Esophagus squamous epithelium (tissue), 5 donors: ENCODE measurements at regions not wholly inside any gene's neighbourhood (a gene's known extent, or its start where the extent isn't known, plus 50 kb on each side); places are given as distances from the start of the nearest gene placed in this dataset.

ENCODE experiments used
- DNase-seq: peaks from one replicate; lab custom pipeline; 2025; lab: John Stamatoyannopoulos, UW
- H3K27ac ChIP-seq, 4 donors: fragments of 200-600 bp; sonication (generic); one replicate each; pipeline ENCODE4 v1.5.1; 2016 to 2019; ENCODE audit warnings: mild to moderate bottlenecking in 1 of 4
- H3K27me3 ChIP-seq, 4 donors: fragments of 200-600 bp; sonication (generic); 1 replicate in 3 of 4; 2 replicates in 1 of 4; pipeline versions ENCODE4 v1.5.1 to v1.6.0; 2017 to 2021; ENCODE audit warnings: antibody characterized with exemption in 1 of 4
- H3K36me3 ChIP-seq, 3 donors: fragments of 200-600 bp; sonication (generic); one replicate each; pipeline ENCODE4 v1.5.1; 2016 to 2019
- H3K4me1 ChIP-seq, 3 donors: fragments of 200-600 bp; sonication (generic); one replicate each; pipeline ENCODE4 v1.5.1; 2017 to 2019
- H3K4me3 ChIP-seq, 4 donors: fragments of 200-600 bp; sonication (generic); 1 replicate in 3 of 4; 2 replicates in 1 of 4; pipeline ENCODE4 v1.5.1; 2016 to 2019; ENCODE audit warnings: mild to moderate bottlenecking in 2 of 4, moderate library complexity in 1 of 4
- H3K9me3 ChIP-seq, 3 donors: fragments of 200-600 bp; sonication (generic); one replicate each; pipeline ENCODE4 v1.5.1; 2016 to 2019
- POLR2A ChIP-seq, 4 donors: fragments of 450-650 bp; IDR thresholded peaks; one replicate each; pipeline ENCODE4 v1.6.1; 2017; ENCODE audit warnings: antibody characterized with exemption in 4 of 4, mild to moderate bottlenecking in 4 of 4, moderate library complexity in 3 of 4
- WGBS, 2 donors: methylation state at CpG; one replicate each; pipeline ENCODE4 v1.1.5; 2018; 5-methylcytosine and 5-hydroxymethylcytosine counted together
- intact Hi-C: fragments of 100-400 bp; cut with DNase I; formaldehyde crosslinking; loops from one replicate; pipeline ENCODE4 v1.15.0; 2022
- TF ChIP-seq, protein P1 (sequence below), 6 experiments: fragments of 450-650 bp in 4 of 6; fragments of 200-600 bp in 2 of 6; sonication (generic) in 2 of 6; IDR thresholded peaks; one replicate each; pipeline ENCODE4 v1.5.1; 2016 to 2019; ENCODE audit warnings: antibody characterized with exemption in 6 of 6, mild to moderate bottlenecking in 4 of 6, moderate library complexity in 4 of 6
- donor health status: DM: yes; HTN: yes; CAD: no.

DNA sequence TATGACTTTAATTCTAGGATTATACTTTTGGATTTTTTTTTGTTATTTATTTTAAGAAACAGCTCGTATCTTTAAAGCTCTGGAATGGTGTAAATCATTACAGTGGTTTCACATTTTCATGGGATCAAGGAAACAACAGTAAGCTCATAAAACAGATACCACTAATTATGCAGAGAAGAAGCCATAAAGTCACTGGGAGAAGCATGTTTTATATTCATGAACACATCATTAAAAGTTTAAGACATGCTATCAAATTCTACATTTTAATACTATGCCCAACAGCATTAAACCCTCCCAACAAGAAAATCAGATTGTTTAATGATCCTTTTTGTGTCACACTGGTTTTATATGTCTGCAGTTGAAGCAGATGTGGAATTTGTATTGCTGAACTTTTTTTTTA, 149.9 kb downstream of the FBXO8 start:
- peaks cover 0 to 4% (median 0%) of the 10 kb centered on the region in 4 donors for H3K27me3 ChIP-seq
- no peaks in the 10 kb centered on the region for H3K9me3 ChIP-seq
- WGBS, 2 donors: 34 to 44% methylated on average over 1 of the region's 1 CpG
- no peak for DNase-seq
- no peak overlapping the region for H3K4me3 ChIP-seq
- H3K4me1 ChIP-seq: no peaks in the 10 kb centered on the region
- TF ChIP-seq POLR2A (IDR thresholded peaks at IDR 0.05): no peak
- TF ChIP-seq, protein P1, sequence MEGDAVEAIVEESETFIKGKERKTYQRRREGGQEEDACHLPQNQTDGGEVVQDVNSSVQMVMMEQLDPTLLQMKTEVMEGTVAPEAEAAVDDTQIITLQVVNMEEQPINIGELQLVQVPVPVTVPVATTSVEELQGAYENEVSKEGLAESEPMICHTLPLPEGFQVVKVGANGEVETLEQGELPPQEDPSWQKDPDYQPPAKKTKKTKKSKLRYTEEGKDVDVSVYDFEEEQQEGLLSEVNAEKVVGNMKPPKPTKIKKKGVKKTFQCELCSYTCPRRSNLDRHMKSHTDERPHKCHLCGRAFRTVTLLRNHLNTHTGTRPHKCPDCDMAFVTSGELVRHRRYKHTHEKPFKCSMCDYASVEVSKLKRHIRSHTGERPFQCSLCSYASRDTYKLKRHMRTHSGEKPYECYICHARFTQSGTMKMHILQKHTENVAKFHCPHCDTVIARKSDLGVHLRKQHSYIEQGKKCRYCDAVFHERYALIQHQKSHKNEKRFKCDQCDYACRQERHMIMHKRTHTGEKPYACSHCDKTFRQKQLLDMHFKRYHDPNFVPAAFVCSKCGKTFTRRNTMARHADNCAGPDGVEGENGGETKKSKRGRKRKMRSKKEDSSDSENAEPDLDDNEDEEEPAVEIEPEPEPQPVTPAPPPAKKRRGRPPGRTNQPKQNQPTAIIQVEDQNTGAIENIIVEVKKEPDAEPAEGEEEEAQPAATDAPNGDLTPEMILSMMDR (IDR thresholded peaks at IDR 0.05): no peak
- intact Hi-C loops: no loop called here
- no peaks in the 10 kb centered on the region for H3K36me3 ChIP-seq
- H3K27ac ChIP-seq: no peak overlapping the region

DNA sequence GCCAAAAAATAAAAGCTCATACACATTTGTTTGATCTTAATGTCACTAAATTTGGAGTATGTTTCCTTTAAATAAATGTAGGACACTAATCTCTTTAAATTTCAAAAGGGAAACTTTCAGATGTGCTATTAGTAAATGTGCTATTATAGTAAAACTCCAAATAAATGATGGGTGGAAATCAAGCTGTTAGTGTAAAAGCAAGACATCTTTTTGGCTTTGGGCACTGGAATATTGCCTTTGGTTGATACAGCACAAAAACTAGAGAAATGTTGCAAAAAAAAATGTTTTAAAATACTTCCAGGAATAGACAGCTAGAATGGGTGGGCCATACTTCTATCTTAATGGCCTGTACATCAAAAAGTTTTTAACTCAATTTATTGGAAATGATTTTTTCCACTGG, 151.6 kb downstream of the FBXO8 start:
- Histone ChIP-seq H3K4me3 (no peak overlapping the region), H3K27me3 (peaks cover 0 to 4% (median 0%) of the 10 kb centered on the region in 4 donors), H3K9me3 (no peaks in the 10 kb centered on the region), H3K36me3 (no peaks in the 10 kb centered on the region), H3K4me1 (no peaks in the 10 kb centered on the region), H3K27ac (no peak overlapping the region)
- TF ChIP-seq, protein P1 (IDR thresholded peaks at IDR 0.05): no peak
- no peak for TF ChIP-seq POLR2A (IDR thresholded peaks at IDR 0.05)
- intact Hi-C loops: no loop called here
- no peak for DNase-seq

DNA sequence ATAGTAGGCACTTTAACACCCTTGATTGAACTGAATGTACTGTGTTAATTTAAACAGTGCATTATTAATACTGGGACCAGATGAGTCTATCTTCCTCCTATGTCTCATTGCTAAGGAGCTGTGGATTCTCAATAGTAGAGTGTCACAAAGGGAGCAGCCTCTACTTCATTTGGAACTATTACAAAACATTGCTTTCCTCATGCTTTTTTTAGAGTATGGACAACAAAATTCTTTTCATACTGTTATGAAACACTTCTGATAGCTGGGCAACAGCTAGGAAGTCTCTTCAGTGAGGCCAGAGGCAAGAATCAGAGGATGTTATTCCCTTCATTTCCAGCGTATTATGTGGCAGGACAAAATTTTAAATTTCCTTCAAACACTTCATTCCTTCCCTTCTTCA, 160.8 kb downstream of the FBXO8 start:
- Histone ChIP-seq H3K27ac (no peak overlapping the region), H3K27me3 (peaks cover 0 to 33% (median 0%) of the 10 kb centered on the region in 4 donors), H3K36me3 (no peaks in the 10 kb centered on the region), H3K4me1 (peaks cover 0 to 8% (median 0%) of the 10 kb centered on the region in 3 donors), H3K4me3 (no peak overlapping the region), H3K9me3 (no peaks in the 10 kb centered on the region)
- 29 to 71% methylated on average over 1 of the region's 1 CpG for WGBS, 2 donors
- intact Hi-C loops: no loop called here
- DNase-seq: no peak
- TF ChIP-seq, protein P1 (IDR thresholded peaks at IDR 0.05): no peak
- no peak for TF ChIP-seq POLR2A (IDR thresholded peaks at IDR 0.05)

DNA sequence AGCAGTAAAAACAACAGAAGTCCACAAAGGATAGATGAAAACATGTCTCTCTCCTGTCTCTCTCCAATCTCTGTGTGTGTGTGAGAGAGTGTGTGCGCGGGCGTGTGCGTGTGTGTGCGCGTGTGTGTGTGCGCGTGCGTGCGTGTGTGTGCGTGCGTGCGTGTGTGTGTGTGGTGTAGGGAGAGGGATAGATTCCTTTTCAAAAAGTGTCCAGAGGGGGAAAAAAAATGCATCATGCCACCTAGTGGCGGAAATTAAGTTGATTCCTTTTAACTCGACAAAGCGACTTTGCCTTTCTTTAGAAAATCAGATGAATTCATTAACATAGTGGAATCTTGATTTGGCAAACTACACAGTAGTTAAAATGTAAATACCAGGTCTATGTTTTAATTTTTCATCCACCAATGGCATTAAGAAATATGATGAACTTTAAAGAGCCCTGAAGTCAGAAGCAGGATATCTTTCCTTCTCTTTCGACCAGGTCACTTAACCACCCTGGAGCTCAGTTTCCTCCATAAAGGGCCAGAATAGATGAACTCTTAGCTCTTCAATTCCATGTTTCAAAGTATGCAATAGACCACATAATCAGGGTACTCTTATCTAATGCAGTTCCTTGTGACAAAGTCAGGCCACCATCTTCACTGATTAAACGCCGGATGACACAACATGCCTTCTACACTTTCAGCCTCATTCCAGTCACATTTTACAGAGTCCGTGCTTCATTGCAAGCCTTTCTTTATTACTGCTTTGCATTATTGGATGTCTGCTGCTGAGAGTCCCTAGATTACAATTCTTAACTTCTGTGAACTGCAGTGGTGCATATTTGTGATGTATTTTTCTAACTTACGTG, 162.8 kb downstream of the FBXO8 start:
- H3K36me3 ChIP-seq: no peaks in the 10 kb centered on the region
- no peak overlapping the region for H3K27ac ChIP-seq
- H3K27me3 ChIP-seq: peaks cover 0 to 39% (median 0%) of the 10 kb centered on the region in 4 donors
- peak overlapping the region in 2 of 4 donors; percentile 22 to 54 for H3K4me3 ChIP-seq
- no peaks in the 10 kb centered on the region for H3K9me3 ChIP-seq
- 19 to 21% methylated on average over 21 of the region's 21 CpGs for WGBS, 2 donors
- no peak for DNase-seq
- intact Hi-C loops: no loop called here
- TF ChIP-seq, protein P1 (IDR thresholded peaks at IDR 0.05): peak; percentile 30 to 61 (median 45)
- no peak for TF ChIP-seq POLR2A (IDR thresholded peaks at IDR 0.05)
- H3K4me1 ChIP-seq: peaks cover 0 to 8% (median 0%) of the 10 kb centered on the region in 3 donors

DNA sequence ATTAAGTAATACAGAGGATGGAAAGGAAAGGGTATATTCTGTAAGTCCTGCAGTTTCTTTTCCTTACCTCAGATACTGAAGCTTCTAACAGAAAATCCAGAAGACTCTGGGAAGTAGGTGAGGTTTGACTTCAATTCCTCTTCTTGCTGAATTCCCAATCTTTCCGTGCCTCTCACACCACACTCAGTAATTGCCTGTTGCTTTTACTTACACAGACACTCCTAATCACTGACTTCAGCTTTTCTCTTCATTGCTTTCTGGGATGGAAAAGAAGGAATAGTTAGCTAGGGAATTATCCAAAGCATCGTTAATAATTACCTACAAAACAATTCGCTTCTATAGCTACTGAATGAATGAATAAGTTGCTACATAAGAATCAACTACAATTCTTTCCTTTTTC, 163.6 kb downstream of the FBXO8 start:
- intact Hi-C loops: no loop called here
- no peaks in the 10 kb centered on the region for H3K36me3 ChIP-seq
- no peak for DNase-seq
- peaks cover 0 to 39% (median 0%) of the 10 kb centered on the region in 4 donors for H3K27me3 ChIP-seq
- no peaks in the 10 kb centered on the region for H3K9me3 ChIP-seq
- peaks cover 0 to 8% (median 0%) of the 10 kb centered on the region in 3 donors for H3K4me1 ChIP-seq
- WGBS, 2 donors: 25 to 38% methylated on average over 3 of the region's 3 CpGs
- TF ChIP-seq POLR2A (IDR thresholded peaks at IDR 0.05): no peak
- TF ChIP-seq, protein P1 (IDR thresholded peaks at IDR 0.05): no peak
- H3K27ac ChIP-seq: no peak overlapping the region
- H3K4me3 ChIP-seq: peak overlapping the region in 1 of 4 donors; percentile 54
